ENCODE measurements at regions not wholly inside any gene's neighbourhood (a gene's known extent, or its start where the extent isn't known, plus 50 kb on each side); places are given as distances from the start of the nearest gene placed in this dataset.

DNA sequence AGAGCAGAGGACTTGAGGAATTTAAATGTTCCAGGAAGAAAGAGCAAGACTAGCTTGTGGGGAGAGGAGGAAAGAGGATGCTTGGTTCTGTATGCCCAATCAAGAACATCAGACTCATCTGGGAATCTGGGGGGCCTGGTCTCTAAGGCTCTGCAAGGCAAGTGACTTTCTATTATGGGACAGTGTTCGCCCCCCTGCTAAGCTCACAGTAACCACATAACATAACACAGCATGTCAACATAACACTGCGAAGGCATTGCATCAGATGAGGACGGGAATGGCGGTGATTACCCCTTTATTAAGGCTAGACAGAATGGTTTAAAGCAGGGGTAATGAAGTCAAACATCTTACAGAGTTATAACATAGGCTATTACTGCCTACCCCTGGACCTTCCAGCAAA is 176.6 kb upstream of the IRX6 start:
- H3K4me3 ChIP-seq (ENCODE audit: low read depth in 2 of 2, low read length in 2 of 2), result no peak overlapping the region
- ChIA-PET POLR2A (no interaction called here), CTCF (no interaction called here)
- TF ChIP-seq SIN3A (IDR thresholded peaks at IDR 0.05; ENCODE audit: borderline replicate concordance, insufficient read depth, low read depth, low read length) (no peak), POLR2AphosphoS5 (IDR thresholded peaks at IDR 0.05; ENCODE audit: low read depth, low read length) (no peak), TCF7L2 (IDR thresholded peaks at IDR 0.05; ENCODE audit: low read depth, low read length) (no peak)
- TF ChIP-seq, protein P1, sequence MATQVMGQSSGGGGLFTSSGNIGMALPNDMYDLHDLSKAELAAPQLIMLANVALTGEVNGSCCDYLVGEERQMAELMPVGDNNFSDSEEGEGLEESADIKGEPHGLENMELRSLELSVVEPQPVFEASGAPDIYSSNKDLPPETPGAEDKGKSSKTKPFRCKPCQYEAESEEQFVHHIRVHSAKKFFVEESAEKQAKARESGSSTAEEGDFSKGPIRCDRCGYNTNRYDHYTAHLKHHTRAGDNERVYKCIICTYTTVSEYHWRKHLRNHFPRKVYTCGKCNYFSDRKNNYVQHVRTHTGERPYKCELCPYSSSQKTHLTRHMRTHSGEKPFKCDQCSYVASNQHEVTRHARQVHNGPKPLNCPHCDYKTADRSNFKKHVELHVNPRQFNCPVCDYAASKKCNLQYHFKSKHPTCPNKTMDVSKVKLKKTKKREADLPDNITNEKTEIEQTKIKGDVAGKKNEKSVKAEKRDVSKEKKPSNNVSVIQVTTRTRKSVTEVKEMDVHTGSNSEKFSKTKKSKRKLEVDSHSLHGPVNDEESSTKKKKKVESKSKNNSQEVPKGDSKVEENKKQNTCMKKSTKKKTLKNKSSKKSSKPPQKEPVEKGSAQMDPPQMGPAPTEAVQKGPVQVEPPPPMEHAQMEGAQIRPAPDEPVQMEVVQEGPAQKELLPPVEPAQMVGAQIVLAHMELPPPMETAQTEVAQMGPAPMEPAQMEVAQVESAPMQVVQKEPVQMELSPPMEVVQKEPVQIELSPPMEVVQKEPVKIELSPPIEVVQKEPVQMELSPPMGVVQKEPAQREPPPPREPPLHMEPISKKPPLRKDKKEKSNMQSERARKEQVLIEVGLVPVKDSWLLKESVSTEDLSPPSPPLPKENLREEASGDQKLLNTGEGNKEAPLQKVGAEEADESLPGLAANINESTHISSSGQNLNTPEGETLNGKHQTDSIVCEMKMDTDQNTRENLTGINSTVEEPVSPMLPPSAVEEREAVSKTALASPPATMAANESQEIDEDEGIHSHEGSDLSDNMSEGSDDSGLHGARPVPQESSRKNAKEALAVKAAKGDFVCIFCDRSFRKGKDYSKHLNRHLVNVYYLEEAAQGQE (IDR thresholded peaks at IDR 0.05; ENCODE audit: insufficient read depth in 1 of 2, low read depth in 2 of 2, low read length in 1 of 2), result no peak
- TF ChIP-seq, protein P2, sequence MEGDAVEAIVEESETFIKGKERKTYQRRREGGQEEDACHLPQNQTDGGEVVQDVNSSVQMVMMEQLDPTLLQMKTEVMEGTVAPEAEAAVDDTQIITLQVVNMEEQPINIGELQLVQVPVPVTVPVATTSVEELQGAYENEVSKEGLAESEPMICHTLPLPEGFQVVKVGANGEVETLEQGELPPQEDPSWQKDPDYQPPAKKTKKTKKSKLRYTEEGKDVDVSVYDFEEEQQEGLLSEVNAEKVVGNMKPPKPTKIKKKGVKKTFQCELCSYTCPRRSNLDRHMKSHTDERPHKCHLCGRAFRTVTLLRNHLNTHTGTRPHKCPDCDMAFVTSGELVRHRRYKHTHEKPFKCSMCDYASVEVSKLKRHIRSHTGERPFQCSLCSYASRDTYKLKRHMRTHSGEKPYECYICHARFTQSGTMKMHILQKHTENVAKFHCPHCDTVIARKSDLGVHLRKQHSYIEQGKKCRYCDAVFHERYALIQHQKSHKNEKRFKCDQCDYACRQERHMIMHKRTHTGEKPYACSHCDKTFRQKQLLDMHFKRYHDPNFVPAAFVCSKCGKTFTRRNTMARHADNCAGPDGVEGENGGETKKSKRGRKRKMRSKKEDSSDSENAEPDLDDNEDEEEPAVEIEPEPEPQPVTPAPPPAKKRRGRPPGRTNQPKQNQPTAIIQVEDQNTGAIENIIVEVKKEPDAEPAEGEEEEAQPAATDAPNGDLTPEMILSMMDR (IDR thresholded peaks at IDR 0.05), result no peak
- no peak overlapping the region for H3K27ac ChIP-seq (ENCODE audit: low read length)
- BruUV-seq (replicated peaks), result no TSS peak
- H3K36me3 ChIP-seq (ENCODE audit: control insufficient read depth, insufficient read depth, low read length), result no peaks in the 10 kb centered on the region
- ATAC-seq (no peak), DNase-seq (ENCODE audit: low read depth, low spot score) (no peak)
- intact Hi-C loops (cut with micrococcal nuclease; ENCODE audit: unreplicated experiment) (no loop called here), in situ Hi-C loops (cut with HindIII; ENCODE audit: low pct_unique_long_range_greater_than_20kb, low sequenced_read_pairs) (no loop called here)
- H3K4me1 ChIP-seq (ENCODE audit: control insufficient read depth, insufficient read depth, low read length), result no peaks in the 10 kb centered on the region
- H3K9me3 ChIP-seq (ENCODE audit: control insufficient read depth, insufficient read depth, low read depth, low read length), result no peaks in the 10 kb centered on the region
- H3K27me3 ChIP-seq (ENCODE audit: control insufficient read depth, insufficient read depth, low read length), result no peaks in the 10 kb centered on the region; the same call in 1 of the 2 replicates

DNA sequence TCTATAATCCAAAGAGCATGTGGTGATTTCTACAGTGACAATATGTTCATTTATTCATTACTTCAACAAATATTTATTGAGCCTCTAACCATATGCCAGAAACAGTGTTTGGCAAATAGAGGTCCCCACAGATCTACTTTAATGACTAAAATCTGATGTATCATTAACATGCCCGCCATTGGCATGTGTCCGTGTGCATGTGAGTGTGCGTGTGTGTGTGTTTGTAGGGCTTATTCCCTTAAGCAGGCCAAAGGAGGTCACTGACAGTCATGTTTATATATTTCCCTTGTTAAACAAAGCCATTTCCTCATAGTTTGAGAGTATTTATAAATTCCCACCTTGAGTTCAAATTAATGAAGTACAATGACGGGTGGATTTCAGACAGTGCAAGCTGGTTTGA is 174.4 kb upstream of the IRX6 start:
- in situ Hi-C loops (cut with HindIII; ENCODE audit: low pct_unique_long_range_greater_than_20kb, low sequenced_read_pairs) (no loop called here), intact Hi-C loops (cut with micrococcal nuclease; ENCODE audit: unreplicated experiment) (no loop called here)
- DNase-seq (ENCODE audit: low read depth, low spot score), result no peak
- no peak overlapping the region for H3K27ac ChIP-seq (ENCODE audit: low read length)
- TF ChIP-seq TCF7L2 (IDR thresholded peaks at IDR 0.05; ENCODE audit: low read depth, low read length) (no peak), SIN3A (IDR thresholded peaks at IDR 0.05; ENCODE audit: borderline replicate concordance, insufficient read depth, low read depth, low read length) (no peak), POLR2AphosphoS5 (IDR thresholded peaks at IDR 0.05; ENCODE audit: low read depth, low read length) (no peak)
- TF ChIP-seq, protein P2 (IDR thresholded peaks at IDR 0.05), result no peak
- TF ChIP-seq, protein P1 (IDR thresholded peaks at IDR 0.05; ENCODE audit: insufficient read depth in 1 of 2, low read depth in 2 of 2, low read length in 1 of 2), result no peak
- H3K27me3 ChIP-seq (ENCODE audit: control insufficient read depth, insufficient read depth, low read length), result peaks cover 2% of the 10 kb centered on the region; the same call in 1 of the 2 replicates
- H3K4me1 ChIP-seq (ENCODE audit: control insufficient read depth, insufficient read depth, low read length), result no peaks in the 10 kb centered on the region
- ATAC-seq, result no peak
- ChIA-PET POLR2A (no interaction called here), CTCF (no interaction called here)
- BruUV-seq (replicated peaks), result no TSS peak
- no peaks in the 10 kb centered on the region for H3K36me3 ChIP-seq (ENCODE audit: control insufficient read depth, insufficient read depth, low read length)
- H3K4me3 ChIP-seq (ENCODE audit: low read depth in 2 of 2, low read length in 2 of 2), result no peak overlapping the region
- H3K9me3 ChIP-seq (ENCODE audit: control insufficient read depth, insufficient read depth, low read depth, low read length), result no peaks in the 10 kb centered on the region

Measured in Panc1 (cell line).